Ishikawa (cell line): ENCODE measurements at regions not wholly inside any gene's neighbourhood (a gene's known extent, or its start where the extent isn't known, plus 50 kb on each side); places are given as distances from the start of the nearest gene placed in this dataset.
A peak's percentile ranks its signal among the peaks of the same experiment; 100 is the strongest.

ENCODE experiments used
- CEBPB ChIP-seq: IDR thresholded peaks from 2 replicates; pipeline ENCODE4 v1.6.1; 2012
- CREB1 ChIP-seq: IDR thresholded peaks from 2 replicates; pipeline ENCODE4 v1.6.1; 2012; ENCODE audit warnings: low read depth
- EGR1 ChIP-seq: IDR thresholded peaks from 2 replicates; pipeline ENCODE4 v1.6.1; 2012
- EP300 ChIP-seq: IDR thresholded peaks from 2 replicates; pipeline ENCODE4 v1.6.1; 2012; ENCODE audit warnings: borderline replicate concordance
- FOXM1 ChIP-seq: IDR thresholded peaks from 2 replicates; pipeline ENCODE4 v1.6.1; 2012; ENCODE audit warnings: low read depth, borderline replicate concordance
- NFIC ChIP-seq: IDR thresholded peaks from 2 replicates; pipeline ENCODE4 v1.6.1; 2012
- RAD21 ChIP-seq: IDR thresholded peaks from 2 replicates; pipeline ENCODE4 v1.6.1; 2012; ENCODE audit warnings: low read depth
- TAF1 ChIP-seq: IDR thresholded peaks from 2 replicates; pipeline ENCODE4 v1.6.1; 2012; ENCODE audit warnings: low read depth, mild to moderate bottlenecking
- TCF12 ChIP-seq: IDR thresholded peaks from 2 replicates; pipeline ENCODE4 v1.6.1; 2012; ENCODE audit warnings: low read depth
- TEAD4 ChIP-seq: IDR thresholded peaks from 2 replicates; pipeline ENCODE4 v1.6.1; 2012
- YY1 ChIP-seq: IDR thresholded peaks from 2 replicates; pipeline ENCODE4 v1.6.1; 2012; ENCODE audit warnings: low read depth
- ZBTB7A ChIP-seq: IDR thresholded peaks from 2 replicates; pipeline ENCODE4 v1.6.1; 2012; ENCODE audit warnings: low read depth
- TF ChIP-seq, protein P1 (sequence below): IDR thresholded peaks from 2 replicates; pipeline ENCODE4 v1.6.1; 2012; ENCODE audit warnings: low read depth, mild to moderate bottlenecking
- TF ChIP-seq, protein P2 (sequence below): IDR thresholded peaks from 2 replicates; pipeline ENCODE4 v1.6.1; 2012
- TF ChIP-seq, protein P3 (sequence below): IDR thresholded peaks from 2 replicates; pipeline ENCODE4 v1.6.1; 2012

DNA sequence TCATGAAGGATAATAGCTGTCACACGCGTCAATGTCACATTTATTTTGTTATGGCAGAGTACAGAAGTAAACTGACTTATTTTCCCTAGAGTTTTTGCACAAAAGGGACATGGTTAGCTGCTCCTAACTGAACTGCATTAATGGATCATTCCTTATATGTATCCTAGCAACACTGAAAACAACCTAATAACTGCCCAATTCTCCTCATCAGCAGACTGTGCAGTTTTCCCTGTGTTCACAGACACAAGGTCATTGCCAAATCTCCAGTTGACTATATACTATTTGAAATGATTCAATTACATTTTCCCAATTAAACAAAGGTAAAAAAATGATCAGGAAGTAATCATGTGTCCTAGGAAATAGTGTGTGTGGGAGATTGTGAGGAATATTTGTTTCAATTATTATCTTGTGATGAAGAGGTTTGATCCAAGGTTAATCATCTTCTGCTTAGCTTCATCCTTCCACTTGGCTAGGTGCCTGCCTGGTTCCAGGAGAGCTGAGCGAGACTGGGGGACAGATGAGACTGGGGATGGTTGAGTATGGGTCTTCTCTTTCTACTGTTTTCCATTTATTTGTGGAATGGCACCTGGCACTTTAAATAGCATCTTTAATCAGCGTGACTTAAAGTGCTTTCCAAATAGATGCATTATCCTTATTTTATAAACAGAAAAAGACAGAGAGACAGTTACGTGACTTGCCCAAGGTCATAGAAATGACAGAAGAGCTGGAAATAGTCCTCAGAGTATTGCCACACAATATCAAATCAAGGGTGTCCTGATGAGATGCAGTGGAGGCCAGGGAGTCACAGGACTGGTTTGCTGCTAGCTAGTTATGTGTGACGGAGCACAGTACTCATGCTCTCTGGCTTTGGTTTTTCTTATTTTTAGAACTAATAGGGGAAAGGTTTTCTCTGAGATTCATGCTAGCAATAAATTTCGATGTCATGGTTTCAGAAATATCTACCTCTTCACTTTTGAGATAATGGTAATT lies 335.6 kb downstream of the PIK3C3 start:
- TF ChIP-seq ZBTB7A: no peak
- TF ChIP-seq TCF12: no peak
- TF ChIP-seq, protein P1, sequence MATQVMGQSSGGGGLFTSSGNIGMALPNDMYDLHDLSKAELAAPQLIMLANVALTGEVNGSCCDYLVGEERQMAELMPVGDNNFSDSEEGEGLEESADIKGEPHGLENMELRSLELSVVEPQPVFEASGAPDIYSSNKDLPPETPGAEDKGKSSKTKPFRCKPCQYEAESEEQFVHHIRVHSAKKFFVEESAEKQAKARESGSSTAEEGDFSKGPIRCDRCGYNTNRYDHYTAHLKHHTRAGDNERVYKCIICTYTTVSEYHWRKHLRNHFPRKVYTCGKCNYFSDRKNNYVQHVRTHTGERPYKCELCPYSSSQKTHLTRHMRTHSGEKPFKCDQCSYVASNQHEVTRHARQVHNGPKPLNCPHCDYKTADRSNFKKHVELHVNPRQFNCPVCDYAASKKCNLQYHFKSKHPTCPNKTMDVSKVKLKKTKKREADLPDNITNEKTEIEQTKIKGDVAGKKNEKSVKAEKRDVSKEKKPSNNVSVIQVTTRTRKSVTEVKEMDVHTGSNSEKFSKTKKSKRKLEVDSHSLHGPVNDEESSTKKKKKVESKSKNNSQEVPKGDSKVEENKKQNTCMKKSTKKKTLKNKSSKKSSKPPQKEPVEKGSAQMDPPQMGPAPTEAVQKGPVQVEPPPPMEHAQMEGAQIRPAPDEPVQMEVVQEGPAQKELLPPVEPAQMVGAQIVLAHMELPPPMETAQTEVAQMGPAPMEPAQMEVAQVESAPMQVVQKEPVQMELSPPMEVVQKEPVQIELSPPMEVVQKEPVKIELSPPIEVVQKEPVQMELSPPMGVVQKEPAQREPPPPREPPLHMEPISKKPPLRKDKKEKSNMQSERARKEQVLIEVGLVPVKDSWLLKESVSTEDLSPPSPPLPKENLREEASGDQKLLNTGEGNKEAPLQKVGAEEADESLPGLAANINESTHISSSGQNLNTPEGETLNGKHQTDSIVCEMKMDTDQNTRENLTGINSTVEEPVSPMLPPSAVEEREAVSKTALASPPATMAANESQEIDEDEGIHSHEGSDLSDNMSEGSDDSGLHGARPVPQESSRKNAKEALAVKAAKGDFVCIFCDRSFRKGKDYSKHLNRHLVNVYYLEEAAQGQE: no peak
- TF ChIP-seq, protein P2, sequence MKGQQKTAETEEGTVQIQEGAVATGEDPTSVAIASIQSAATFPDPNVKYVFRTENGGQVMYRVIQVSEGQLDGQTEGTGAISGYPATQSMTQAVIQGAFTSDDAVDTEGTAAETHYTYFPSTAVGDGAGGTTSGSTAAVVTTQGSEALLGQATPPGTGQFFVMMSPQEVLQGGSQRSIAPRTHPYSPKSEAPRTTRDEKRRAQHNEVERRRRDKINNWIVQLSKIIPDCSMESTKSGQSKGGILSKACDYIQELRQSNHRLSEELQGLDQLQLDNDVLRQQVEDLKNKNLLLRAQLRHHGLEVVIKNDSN: no peak
- TF ChIP-seq FOXM1: no peak
- no peak for TF ChIP-seq NFIC
- TF ChIP-seq CREB1: no peak
- no peak for TF ChIP-seq EP300
- TF ChIP-seq TEAD4: no peak
- TF ChIP-seq, protein P3, sequence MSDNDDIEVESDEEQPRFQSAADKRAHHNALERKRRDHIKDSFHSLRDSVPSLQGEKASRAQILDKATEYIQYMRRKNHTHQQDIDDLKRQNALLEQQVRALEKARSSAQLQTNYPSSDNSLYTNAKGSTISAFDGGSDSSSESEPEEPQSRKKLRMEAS: no peak
- TF ChIP-seq RAD21: no peak
- TF ChIP-seq TAF1: no peak
- no peak for TF ChIP-seq EGR1

DNA sequence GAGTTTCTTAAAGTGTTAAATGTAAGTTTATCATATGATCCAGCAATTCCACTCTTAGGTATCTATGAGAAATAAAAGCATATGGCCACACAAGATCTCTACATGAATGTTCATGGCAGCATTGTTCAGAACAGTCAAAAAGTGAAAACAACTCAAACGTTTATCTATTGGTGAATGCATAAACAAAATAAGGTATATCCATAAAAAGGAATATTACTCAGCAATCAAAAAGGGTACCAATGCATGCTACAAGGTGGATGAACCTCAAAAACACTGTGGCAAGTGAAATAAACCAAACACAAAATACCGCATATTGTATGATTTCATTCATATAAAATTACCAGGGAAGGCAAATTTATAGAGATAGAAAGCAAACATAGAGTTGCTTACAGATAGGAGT lies 337.6 kb downstream of the PIK3C3 start:
- TF ChIP-seq CREB1: no peak
- TF ChIP-seq ZBTB7A: no peak
- no peak for TF ChIP-seq EP300
- no peak for TF ChIP-seq RAD21
- no peak for TF ChIP-seq TAF1
- TF ChIP-seq, protein P2: no peak
- TF ChIP-seq TEAD4: no peak
- TF ChIP-seq, protein P1: no peak
- TF ChIP-seq CEBPB: no peak
- no peak for TF ChIP-seq FOXM1
- no peak for TF ChIP-seq NFIC
- TF ChIP-seq, protein P3: no peak
- TF ChIP-seq YY1: no peak

DNA sequence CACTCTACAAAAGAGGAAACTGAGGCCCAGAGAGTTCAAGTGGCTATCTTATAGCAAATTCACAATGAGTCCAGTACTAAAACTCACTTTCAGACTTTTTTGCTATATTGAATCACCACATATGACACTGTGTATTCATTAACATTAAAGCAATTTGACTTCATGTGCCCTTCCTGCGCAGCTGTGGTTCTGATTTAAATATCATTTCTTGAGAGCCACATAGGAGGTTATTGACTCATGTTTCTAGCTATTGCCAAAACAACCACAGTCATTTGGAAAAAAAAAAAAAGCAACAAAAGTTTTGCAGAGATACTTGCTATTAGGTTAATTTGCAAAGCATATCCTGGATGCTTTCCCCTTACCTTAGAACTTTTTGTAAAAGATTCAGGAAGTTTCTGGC lies 341.2 kb downstream of the PIK3C3 start:
- TF ChIP-seq CREB1: no peak
- TF ChIP-seq RAD21: no peak
- TF ChIP-seq NFIC: no peak
- TF ChIP-seq TAF1: no peak
- TF ChIP-seq ZBTB7A: no peak
- no peak for TF ChIP-seq YY1
- TF ChIP-seq, protein P2: no peak
- TF ChIP-seq, protein P3: no peak

DNA sequence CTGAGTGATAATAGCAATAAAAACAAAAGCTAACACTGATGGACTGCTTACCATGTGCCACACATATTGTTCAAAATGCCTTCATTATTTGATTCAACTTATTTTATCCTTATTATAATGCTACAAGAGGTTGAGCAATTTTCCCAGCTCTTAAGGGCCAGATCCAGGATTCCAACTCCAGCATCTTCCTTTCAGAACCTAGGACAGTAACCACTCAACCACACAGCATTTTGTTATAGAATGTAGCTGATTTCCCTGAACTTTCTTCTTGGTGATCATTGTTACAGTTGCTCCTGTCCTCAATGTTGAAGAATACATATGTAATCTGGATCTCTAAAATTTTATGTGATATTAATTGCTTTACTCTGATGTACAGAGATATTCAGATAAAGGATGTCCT lies 341.7 kb downstream of the PIK3C3 start:
- TF ChIP-seq, protein P1: peak; percentile 79
- TF ChIP-seq TEAD4: no peak
